GM19025 (cell line): ENCODE measurements at regions not wholly inside any gene's neighbourhood (a gene's known extent, or its start where the extent isn't known, plus 50 kb on each side); places are given as distances from the start of the nearest gene placed in this dataset.

ENCODE experiments used
- ATAC-seq: cut with Tn5 transposase; IDR thresholded peaks from one replicate; pipeline ENCODE4 v1.9.1; 2021; ENCODE audit warnings: mild to moderate bottlenecking, low read depth, moderate library complexity; ENCODE audit not compliant: unreplicated experiment

DNA sequence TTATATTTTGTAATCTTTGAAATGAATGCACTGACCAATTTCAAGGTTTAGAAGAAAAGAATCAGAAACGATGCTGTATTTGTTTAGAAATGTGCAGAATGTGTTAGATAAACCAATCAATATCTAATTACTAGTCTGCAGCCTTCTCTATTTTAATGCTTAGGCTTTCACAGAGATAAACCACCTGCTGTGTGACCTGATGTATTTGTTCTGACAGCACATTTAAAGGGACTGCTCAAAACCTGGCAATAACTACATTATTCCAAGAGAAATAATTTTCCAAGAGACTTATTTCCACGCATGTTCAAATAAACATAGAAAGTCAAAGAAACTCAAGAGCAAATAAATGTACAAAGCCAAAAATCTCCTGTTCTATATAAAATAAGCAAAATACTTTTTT, 641.6 kb upstream of the PCDH20 start:
- ATAC-seq = no peak

DNA sequence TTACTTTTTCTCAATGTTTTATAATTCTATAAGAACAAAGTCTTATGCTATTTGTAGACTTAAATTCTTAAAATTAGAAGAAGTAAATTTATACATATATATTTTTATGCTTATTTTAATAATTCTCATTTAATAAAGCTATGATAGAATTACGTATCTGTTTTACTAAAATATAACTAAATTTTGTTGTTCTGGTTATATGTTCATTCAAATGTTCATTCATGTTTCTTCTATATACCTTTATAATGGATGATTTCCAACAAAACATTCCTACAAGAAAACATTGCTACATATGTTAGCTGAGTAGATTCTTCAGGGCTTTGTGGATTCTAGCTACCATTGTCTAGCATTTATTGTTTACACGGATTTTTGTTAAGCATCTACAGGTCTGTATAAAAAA, 634.3 kb upstream of the PCDH20 start:
- no peak for ATAC-seq

GRCh38 chr13:62046512-62046911, 630.9 kb upstream of the PCDH20 start:
- ATAC-seq = no peak

DNA sequence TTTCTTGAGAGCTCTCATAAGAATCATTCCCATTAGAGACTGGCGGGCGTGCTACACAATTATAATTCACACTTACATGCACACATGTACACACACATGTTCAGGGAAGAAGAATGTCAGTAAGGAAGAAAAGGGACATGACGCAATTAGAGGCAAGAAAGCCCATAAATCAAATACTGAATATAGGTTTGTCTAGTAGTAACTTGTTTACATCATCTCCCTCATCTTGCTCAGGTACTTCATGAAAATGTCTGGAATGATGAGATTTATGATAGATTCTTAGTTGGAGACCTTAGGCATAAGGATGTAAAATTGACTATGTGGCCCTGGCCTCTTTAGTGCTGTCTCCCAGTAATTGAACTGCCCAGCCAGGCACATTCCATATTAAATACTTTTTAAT, 628.0 kb upstream of the PCDH20 start:
- no peak for ATAC-seq

- ATAC-seq = no peak
Observed at GRCh38 chr13:62040806-62041205, 625.2 kb upstream of the PCDH20 start.

DNA sequence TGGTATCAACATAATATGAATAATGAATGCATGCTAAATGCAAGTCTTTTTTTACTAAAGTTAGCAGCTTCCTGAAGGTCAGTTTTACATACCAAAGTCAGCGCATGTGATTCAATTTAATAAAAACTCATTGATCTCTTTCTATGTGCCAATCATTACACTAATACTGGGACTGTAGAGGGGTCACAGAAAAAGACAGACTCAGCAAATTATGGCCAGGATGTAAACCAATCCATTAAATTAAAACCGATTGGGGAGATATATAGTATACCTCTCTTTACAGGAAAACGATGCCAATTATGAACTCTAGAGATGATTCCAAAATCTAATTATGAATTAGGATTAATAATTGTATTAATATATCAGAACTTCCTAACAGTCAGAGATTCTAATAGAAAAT, 624.4 kb upstream of the PCDH20 start:
- no peak for ATAC-seq

GRCh38 chr13:62038214-62038613, 622.6 kb upstream of the PCDH20 start:
- no peak for ATAC-seq

DNA sequence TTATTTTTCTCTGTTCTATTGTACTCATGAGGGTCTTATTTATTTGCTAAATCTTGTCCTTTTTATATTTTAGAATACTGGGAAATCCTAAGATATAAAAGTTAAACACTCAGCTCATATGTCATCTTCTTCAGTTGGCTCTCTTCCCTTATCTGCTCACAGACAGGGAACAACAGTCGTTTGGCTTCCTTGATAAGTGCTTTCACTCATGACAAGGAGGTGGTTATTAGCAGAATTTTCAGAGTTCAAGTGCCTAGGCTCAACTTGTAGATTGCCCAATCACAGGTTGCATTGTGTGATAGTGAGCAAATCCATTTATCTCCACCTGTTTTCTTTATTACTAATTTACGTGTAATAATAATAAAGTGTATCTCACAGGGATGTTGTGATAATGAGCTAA, 620.3 kb upstream of the PCDH20 start:
- no peak for ATAC-seq

DNA sequence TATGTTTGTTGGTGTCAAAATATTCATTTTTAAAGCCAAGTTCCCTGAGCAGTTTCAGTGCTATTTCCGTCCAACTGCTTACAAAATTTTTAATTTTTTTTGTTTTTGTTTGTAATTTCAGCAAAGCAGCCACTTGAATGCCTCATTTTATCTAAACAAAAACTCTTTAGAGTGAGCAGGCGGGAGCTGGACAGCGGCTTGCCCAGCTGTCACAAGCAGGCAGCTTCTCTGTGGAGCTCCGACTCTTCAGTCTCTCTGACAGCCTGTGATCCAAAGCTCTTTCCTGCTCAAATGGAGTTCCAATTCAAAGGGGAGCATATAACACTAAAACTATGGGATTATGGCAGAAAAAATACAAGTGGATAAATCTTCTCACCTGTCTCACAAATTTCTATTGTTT, 618.3 kb upstream of the PCDH20 start:
- ATAC-seq = no peak

DNA sequence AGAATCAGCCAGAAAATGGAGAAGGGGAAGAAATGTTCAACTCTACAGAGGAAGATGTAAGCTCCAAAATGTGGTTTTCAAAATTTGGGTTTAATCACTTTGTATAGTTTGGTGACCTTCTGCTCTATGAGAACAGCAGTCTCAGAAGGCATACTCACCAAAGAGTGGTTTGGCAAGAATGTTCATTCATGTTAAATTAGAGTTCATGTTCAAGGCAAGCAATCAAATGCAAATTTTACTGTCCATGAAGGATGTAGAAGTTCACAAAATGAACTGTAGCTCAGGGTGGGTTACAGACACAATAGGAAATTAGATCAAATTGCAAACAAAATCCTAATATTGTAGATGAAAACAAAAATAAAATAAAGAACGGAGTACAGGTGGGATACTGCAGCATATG, 606.7 kb upstream of the PCDH20 start:
- ATAC-seq = no peak

- no peak for ATAC-seq
Observed at GRCh38 chr13:62019858-62020257, 604.2 kb upstream of the PCDH20 start.

- no peak for ATAC-seq
Observed at GRCh38 chr13:62014299-62014698, 598.6 kb upstream of the PCDH20 start.

DNA sequence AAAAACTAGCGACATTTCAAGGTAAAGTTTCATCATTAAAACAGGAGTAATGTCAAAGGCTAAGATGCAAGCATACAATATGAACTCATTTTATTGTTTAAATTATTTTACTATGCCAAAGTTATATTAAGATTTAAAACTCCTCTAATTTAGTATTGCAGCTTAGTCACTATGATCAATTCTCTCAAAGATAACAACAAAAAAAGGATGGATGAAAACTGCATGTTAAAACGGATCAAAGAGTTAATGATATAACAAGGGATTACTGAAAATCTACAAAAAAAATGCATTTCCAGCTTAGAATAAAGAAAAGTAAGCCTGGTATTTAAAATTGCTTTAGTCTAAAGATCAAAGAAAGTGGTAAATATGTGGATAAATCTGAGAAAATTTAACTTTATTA, 587.8 kb upstream of the PCDH20 start:
- no peak for ATAC-seq

- no peak for ATAC-seq
Observed at GRCh38 chr13:61994174-61994573, 578.5 kb upstream of the PCDH20 start.

- no peak for ATAC-seq
Observed at GRCh38 chr13:61989978-61990377, 574.3 kb upstream of the PCDH20 start.

- no peak for ATAC-seq
Observed at GRCh38 chr13:61988810-61989209, 573.2 kb upstream of the PCDH20 start.

DNA sequence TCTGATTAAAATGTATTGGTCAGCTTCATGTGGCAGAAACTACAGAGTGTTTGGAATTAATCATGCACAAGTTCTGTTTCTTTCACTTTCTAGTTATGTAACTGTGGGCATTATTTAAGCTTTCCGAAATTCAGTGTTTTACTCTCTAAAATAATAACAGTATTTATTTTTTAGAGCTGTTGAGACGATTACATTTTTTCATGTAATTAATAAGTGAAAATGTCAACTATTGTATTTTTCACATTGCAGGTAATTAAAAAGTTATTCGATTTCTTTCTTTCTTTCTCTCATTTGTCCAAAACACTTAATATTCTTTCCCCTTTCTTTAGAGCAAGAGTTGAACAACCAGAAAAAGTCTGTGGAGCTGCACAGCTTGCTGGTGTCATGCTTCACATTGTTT, 559.4 kb upstream of the PCDH20 start:
- ATAC-seq = no peak

DNA sequence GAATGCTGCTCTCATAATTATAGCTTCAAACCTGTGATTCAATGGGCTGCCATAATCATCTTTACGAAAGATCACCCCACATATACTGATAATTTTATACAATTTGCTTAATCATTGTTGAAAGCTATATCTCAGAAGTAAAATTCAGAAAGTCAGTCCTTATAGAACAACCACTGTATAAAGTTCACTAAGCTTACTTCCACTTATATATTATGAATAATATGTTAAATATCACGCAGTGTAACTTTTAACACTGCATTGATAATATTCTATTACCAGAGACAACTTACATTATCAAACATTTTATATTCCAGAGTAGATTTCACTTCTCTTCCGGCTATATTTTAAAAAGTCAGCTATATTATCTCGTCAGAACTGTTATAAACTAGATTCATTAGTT, 550.1 kb upstream of the PCDH20 start:
- ATAC-seq = no peak

GRCh38 chr13:61960981-61961380, 545.3 kb upstream of the PCDH20 start:
- no peak for ATAC-seq

GRCh38 chr13:61954092-61954491, 538.4 kb upstream of the PCDH20 start:
- no peak for ATAC-seq

DNA sequence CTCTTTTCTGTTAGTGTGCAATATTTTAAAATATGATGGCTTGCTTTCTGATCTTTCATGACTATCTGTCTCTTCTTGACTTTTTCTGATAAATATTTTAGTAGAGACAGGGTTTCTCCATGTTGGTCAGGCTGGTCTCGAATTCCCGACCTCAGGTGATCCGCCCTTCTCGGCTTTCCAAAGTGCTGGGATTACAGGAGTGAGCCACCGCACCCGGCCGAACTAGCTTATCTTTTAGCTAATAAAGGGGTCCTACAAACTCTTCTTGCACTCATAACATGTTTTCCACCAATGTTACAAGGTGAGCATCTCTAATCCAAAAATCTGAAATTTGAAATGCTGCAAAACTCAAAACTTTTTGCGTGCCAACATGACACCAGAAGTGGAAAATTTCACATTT, 535.2 kb upstream of the PCDH20 start:
- no peak for ATAC-seq

DNA sequence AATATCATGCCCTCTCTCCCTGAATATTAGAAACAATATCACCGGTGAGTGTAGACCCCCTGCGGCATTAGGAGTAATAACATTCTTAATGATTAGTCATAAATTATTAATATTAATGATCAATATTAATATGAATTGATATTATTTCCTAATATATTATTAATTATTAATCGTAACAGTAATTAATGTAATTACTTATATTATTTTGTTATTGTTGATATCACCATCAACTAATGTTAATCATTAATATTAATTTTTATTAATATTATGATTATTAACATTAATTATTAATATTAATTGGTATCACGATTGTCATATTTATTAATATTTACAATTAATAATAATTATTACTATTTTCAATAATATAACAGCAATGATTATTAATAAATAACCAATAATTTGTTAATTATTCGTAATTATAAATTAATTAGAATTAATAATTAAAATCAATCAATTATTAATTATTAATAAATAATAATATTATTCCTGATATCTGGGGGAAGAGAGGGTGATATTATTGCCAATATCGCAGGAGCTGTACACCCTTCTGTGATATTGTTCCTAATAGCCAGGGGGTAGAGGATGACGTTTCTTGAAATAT, 528.8 kb upstream of the PCDH20 start:
- ATAC-seq = no peak

DNA sequence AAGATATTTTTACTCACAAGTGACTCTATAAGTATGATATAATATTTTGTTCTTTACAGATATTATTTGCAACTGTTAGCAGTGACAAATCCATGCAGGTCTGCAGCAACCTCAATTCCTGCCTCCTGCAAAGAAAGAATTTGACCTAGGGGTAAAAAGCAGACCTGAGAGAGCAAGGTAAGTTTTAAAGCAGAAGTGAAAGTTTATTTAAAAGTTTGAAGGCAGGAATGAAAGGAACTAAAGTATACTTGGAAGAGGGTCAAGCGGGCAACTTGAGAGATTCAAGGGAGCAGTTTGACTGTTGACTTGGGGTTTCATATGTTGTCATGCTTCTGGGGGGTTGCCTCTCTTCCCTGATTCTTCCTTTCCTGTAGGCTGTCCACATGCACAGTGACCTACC, 520.1 kb upstream of the PCDH20 start:
- ATAC-seq = no peak
